GM21576 (cell line): ENCODE measurements at regions not wholly inside any gene's neighbourhood (a gene's known extent, or its start where the extent isn't known, plus 50 kb on each side); places are given as distances from the start of the nearest gene placed in this dataset.

ENCODE experiments used
- ATAC-seq: cut with Tn5 transposase; IDR thresholded peaks from one replicate; pipeline ENCODE4 v1.9.1; 2021; ENCODE audit warnings: mild to moderate bottlenecking, moderate library complexity; ENCODE audit not compliant: unreplicated experiment

DNA sequence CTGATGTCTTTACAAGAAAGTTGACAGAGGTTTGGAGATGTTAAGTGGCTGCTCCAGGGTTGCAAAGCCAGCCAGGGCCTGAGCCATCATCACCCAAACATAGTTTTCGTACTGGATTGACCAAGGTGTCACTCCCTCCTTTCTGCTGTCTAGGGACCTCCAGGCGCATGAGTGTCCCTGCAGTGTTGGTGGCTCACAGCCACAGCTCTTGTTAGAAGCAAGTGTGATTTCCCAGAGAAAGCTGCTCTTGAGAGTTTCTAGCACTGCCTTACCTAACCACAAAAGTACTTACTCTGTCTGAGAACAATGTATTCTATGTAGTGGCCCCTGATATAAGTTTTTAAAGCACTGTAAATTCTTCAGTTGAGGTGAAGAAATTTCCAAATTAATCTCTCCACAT, 144.1 kb downstream of the SOX2 start:
- no peak for ATAC-seq

- ATAC-seq = no peak
Observed at GRCh38 chr3:181859518-181859917, 147.8 kb downstream of the SOX2 start.

GRCh38 chr3:181860235-181860634, 148.5 kb downstream of the SOX2 start:
- ATAC-seq = no peak

GRCh38 chr3:181862502-181862901, 150.8 kb downstream of the SOX2 start:
- ATAC-seq = no peak

DNA sequence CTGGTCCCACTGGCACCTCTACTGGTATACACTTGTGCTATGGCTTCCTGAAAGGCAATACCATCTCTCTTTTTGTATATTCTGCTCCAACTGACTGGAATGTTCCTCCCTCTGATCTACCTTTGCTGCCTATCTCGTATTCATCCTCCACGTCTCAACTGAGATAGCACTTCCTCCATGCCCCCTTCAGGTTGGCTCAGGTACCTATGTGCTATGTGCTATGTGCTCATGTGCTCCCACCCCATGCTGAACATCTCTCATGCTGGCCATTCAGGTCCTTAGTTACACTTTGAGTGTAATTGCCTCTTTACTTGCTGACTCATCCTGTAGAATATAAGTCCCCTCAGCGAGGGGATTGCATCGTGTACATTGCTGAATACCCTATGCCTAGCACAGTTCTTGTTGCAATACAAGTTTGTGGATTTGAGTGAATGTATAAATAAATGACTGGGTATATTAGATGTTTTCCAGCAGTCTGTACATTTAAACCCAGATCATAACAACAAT, 156.9 kb downstream of the SOX2 start:
- ATAC-seq = no peak

GRCh38 chr3:181872887-181873286, 161.2 kb downstream of the SOX2 start:
- ATAC-seq = no peak

GRCh38 chr3:181879926-181880325, 168.2 kb downstream of the SOX2 start:
- no peak for ATAC-seq

- ATAC-seq = no peak
Observed at GRCh38 chr3:181880331-181880730, 168.6 kb downstream of the SOX2 start.

- no peak for ATAC-seq
Observed at GRCh38 chr3:181881749-181882148, 170.0 kb downstream of the SOX2 start.

- ATAC-seq = no peak
Observed at GRCh38 chr3:181885868-181886630, 174.3 kb downstream of the SOX2 start.

DNA sequence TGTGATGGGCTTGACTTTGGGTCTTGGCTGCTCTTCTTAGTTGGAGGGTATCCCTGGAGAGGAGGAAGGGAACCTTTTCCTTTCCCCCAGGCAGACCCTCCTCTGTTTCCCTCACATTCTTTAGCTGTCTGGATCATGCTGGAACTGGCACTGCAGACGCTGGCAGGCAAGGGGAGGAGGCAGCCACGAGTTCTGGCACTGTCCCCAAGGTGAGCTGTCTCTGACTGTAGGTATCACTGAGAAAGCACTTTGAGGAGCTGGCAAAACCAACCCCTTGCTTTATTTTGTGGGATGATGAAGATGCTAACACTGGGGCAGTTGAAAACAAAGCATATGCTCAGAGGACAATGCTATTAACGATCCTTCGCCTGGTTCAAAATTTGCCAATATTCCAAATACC, 175.0 kb downstream of the SOX2 start:
- ATAC-seq = no peak

- ATAC-seq = no peak
Observed at GRCh38 chr3:181887685-181888084, 176.0 kb downstream of the SOX2 start.

DNA sequence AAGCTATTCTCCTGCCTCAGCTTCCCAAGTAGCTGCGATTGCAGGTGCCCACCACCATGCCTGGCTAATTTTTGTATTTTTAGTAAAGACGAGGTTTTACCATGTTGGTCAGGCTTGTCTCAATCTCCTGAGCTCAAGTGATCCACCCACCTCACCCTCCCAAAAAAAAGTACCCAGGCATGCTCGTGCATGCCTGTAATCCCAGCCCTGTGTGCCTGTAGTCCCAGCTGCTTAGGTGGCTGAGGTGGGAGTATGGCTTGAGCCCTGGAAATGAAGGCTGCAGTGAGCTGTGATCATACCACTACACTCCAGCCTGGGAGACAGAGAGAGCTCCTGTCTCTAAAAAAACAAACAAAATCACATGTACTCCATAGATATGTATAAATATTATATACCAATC, 176.5 kb downstream of the SOX2 start:
- ATAC-seq = no peak

DNA sequence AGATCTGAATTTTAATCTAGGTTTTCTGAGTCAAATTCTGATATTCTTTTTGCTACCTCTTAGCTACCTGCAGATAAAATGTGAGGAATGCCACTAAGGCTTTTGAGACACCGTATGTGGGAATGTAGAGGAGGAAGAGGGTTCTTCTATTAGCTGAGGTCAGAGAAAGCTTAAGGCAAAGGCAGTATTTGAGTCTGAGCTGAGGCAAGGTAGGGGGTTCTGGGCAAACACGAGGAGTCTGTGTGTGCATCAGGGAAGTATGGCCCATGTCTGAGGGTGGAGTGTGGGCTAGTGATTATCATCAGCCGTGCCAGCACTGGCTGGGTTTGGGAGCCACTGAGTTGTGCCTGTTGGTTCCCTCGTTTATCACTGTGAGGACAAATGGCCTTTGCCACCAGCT, 181.1 kb downstream of the SOX2 start:
- ATAC-seq = no peak

- no peak for ATAC-seq
Observed at GRCh38 chr3:181896605-181897004, 184.9 kb downstream of the SOX2 start.

DNA sequence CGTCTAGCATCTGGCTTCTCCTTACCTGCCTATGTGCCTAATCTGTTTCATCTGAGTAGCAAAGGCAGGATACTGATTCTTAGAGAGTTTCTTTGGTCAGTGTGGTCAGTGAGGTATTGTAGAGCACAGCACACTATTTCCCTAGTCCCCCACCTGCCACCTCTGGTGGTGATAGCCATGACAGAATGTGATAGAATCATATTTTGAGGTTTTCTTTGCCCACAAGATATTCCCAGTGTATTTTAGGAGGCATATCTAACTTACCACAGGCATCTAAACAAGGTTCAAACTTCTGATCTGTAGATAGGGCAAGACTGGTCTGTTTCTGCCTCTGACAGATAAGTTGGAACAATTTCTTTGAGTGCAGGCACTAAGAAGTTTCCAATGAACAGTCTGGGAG, 188.0 kb downstream of the SOX2 start:
- ATAC-seq = no peak

- ATAC-seq = no peak
Observed at GRCh38 chr3:181901626-181902025, 189.9 kb downstream of the SOX2 start.

DNA sequence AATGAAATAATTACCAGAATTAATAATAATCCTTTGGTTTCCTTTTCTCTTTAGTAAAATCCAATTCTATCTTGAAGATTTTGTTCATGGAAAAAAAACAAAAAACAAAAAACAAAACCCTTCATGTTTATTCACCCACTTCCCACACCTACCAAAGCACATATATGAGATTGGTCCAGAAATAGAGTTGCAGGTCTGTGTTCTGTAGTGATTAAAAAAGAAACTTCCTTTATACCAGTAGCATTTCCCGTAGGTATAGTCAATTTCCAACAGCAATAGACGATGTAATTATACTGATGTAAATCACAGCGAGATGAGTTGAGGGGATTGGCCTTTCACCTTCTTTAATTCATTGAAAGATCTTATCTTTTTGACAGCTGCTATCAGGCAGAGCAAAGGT, 194.6 kb downstream of the SOX2 start:
- ATAC-seq = peak; percentile 65

DNA sequence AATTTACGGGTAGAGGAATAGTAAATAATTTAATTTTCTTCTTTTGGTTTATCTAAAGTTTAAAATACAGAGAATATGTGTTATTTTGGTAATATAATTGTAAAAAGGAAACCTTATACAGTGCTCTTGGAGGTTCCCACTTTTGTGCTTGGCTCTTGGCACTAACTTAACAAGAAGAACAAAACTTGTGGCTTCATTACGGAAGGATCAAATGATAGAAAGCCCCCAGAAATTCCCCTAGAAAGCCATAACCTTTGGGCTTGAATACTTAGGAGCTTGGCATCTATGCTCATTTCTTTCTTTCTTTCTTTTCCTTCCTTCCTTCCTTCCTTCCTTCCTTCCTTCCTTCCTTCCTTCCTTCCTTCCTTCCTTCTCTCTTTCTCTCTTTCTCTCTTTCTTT, 197.5 kb downstream of the SOX2 start:
- ATAC-seq = no peak

- peak; percentile 46 for ATAC-seq
Observed at GRCh38 chr3:181912384-181912783, 200.7 kb downstream of the SOX2 start.

DNA sequence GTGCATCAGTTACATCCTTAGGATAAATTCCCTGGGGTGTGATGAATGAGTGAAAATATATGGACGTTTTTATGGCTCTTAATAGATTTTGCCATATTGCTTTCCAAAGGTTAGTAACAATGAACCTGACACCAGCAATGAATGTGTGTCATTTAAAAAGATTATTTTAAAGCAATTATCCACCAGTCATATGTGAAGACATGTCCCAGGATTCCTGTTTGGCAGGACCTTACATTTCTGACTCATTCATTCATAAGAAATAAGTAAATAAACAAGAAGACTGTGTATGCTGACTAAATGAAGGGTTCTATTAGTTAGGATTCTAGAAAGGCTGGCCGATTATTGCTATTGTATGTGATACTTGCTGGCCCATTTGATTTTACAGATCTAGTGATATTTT, 201.5 kb downstream of the SOX2 start:
- ATAC-seq = no peak

DNA sequence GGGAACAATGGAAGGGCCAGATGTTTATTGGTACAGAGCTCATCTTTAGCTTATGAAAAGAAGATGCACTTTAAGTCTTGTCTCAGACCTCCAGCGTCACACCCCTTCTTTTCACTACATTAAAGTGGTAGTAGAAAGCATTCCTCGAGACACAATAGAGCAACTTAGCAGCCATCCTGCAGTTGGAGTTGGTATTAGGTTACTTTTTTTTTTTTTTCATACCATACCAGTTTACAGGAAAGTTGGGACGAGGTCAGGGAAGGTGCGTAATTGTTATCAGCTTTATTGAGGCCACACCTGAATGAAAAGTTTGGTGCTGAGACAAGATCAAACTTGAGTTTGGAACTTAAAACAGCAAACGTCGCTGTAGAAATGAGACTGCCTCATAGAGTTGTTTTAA, 203.8 kb downstream of the SOX2 start:
- no peak for ATAC-seq

GRCh38 chr3:181916013-181916412, 204.3 kb downstream of the SOX2 start:
- ATAC-seq = no peak
